ENCODE measurements at regions not wholly inside any gene's neighbourhood (a gene's known extent, or its start where the extent isn't known, plus 50 kb on each side); places are given as distances from the start of the nearest gene placed in this dataset.

DNA sequence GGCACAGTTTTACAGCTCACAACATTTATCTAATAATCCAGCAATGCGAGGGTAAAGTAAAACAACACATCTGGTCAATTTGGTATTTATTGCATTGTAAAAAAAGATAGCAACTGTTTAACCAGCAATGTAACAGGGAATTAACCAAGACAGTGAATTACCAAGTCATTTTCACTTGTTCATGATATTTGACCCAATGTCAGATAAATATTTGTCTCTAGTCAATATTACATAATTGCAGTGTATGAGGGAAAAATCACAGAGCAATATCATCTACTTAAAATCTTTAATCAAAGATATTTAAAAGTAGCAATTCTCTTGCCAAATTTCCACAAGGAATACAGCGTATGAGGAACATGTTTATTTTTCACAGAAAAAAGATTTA, 1265.1 kb upstream of the CHAC2 start:
- TF ChIP-seq POLR2A (IDR thresholded peaks at IDR 0.05; ENCODE audit: low read depth, low read length) (no peak), BHLHE40 (IDR thresholded peaks at IDR 0.05; ENCODE audit: borderline replicate concordance in 1 of 2, low read depth in 2 of 2, low read length in 1 of 2) (no peak), CEBPB (IDR thresholded peaks at IDR 0.05; ENCODE audit: borderline replicate concordance in 1 of 2, low read depth in 2 of 2, low read length in 2 of 2) (no peak), NRF1 (conservative IDR thresholded peaks at IDR 0.05; ENCODE audit: low read depth, low read length) (no peak), NR2C1 (IDR thresholded peaks at IDR 0.05) (no peak), RELA (IDR thresholded peaks at IDR 0.05; ENCODE audit: borderline replicate concordance, partially characterized antibody) (no peak), RUNX3 (IDR thresholded peaks at IDR 0.05; ENCODE audit: low read length) (no peak), MXI1 (IDR thresholded peaks at IDR 0.05; ENCODE audit: low read depth, low read length) (no peak), CREM (IDR thresholded peaks at IDR 0.05; ENCODE audit: low read depth) (no peak), SP1 (IDR thresholded peaks at IDR 0.05; ENCODE audit: low read depth, low read length) (no peak)
- TF ChIP-seq, protein P1, sequence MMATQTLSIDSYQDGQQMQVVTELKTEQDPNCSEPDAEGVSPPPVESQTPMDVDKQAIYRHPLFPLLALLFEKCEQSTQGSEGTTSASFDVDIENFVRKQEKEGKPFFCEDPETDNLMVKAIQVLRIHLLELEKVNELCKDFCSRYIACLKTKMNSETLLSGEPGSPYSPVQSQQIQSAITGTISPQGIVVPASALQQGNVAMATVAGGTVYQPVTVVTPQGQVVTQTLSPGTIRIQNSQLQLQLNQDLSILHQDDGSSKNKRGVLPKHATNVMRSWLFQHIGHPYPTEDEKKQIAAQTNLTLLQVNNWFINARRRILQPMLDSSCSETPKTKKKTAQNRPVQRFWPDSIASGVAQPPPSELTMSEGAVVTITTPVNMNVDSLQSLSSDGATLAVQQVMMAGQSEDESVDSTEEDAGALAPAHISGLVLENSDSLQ (IDR thresholded peaks at IDR 0.05), result no peak
- TF ChIP-seq, protein P2, sequence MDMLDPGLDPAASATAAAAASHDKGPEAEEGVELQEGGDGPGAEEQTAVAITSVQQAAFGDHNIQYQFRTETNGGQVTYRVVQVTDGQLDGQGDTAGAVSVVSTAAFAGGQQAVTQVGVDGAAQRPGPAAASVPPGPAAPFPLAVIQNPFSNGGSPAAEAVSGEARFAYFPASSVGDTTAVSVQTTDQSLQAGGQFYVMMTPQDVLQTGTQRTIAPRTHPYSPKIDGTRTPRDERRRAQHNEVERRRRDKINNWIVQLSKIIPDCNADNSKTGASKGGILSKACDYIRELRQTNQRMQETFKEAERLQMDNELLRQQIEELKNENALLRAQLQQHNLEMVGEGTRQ (IDR thresholded peaks at IDR 0.05; ENCODE audit: borderline replicate concordance, low read depth, low read length), result no peak
- TF ChIP-seq, protein P3, sequence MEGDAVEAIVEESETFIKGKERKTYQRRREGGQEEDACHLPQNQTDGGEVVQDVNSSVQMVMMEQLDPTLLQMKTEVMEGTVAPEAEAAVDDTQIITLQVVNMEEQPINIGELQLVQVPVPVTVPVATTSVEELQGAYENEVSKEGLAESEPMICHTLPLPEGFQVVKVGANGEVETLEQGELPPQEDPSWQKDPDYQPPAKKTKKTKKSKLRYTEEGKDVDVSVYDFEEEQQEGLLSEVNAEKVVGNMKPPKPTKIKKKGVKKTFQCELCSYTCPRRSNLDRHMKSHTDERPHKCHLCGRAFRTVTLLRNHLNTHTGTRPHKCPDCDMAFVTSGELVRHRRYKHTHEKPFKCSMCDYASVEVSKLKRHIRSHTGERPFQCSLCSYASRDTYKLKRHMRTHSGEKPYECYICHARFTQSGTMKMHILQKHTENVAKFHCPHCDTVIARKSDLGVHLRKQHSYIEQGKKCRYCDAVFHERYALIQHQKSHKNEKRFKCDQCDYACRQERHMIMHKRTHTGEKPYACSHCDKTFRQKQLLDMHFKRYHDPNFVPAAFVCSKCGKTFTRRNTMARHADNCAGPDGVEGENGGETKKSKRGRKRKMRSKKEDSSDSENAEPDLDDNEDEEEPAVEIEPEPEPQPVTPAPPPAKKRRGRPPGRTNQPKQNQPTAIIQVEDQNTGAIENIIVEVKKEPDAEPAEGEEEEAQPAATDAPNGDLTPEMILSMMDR (IDR thresholded peaks at IDR 0.05 in 2 of 3, conservative IDR thresholded peaks at IDR 0.05 in 1 of 3; ENCODE audit: control insufficient read depth in 2 of 3, extremely low read depth in 1 of 3, insufficient read depth in 1 of 3, low read depth in 3 of 3, low read length in 3 of 3), result no peak
